Activated B cell treated with CpG ODN at 0.5 μM for 24 hours (primary cell): ENCODE measurements at regions not wholly inside any gene's neighbourhood (a gene's known extent, or its start where the extent isn't known, plus 50 kb on each side); places are given as distances from the start of the nearest gene placed in this dataset.

Source experiments
- ATAC-seq: fragments of 200-7000 bp; cut with Tn5 transposase; one replicate; pipeline ENCODE4 v1.10.0; 2021; ENCODE audit warnings: low read depth, mild to moderate bottlenecking, moderate library complexity
- CTCF ChIA-PET: fragments of 350-600 bp; sonication (Branson Sonifier 250); formaldehyde crosslinking; loops from one replicate; lab custom pipeline; 2021; ENCODE audit warnings: antibody characterized with exemption; lab: Charles Lee
- POLR2A ChIA-PET: fragments of 350-600 bp; sonication (Branson Sonifier 250); formaldehyde crosslinking; loops from one replicate; lab custom pipeline; 2021; ENCODE audit warnings: antibody characterized with exemption; lab: Charles Lee
- DNase-seq: peaks from one replicate; pipeline ENCODE4 v3.0.0; 2022
- H3K27ac Mint-ChIP-seq: one replicate; pipeline ENCODE4 v1.8.0; 2020; ENCODE audit warnings: mixed read lengths
- H3K27me3 Mint-ChIP-seq: one replicate; pipeline ENCODE4 v1.8.0; 2021; ENCODE audit warnings: mixed read lengths
- H3K36me3 Mint-ChIP-seq: one replicate; pipeline ENCODE4 v1.8.0; 2021; ENCODE audit warnings: low read depth, mixed read lengths
- H3K4me1 Mint-ChIP-seq: one replicate; pipeline ENCODE4 v1.8.0; 2021; ENCODE audit warnings: mixed read lengths
- H3K4me3 Mint-ChIP-seq: one replicate; pipeline ENCODE4 v1.8.0; 2020; ENCODE audit warnings: mild to moderate bottlenecking, mixed read lengths
- H3K9me3 Mint-ChIP-seq: one replicate; pipeline ENCODE4 v1.8.0; 2020; ENCODE audit warnings: mixed read lengths
- intact Hi-C: fragments of 100-400 bp; cut with micrococcal nuclease; formaldehyde crosslinking; loops from one replicate; pipeline ENCODE4 v1.15.1; 2024
- TF ChIP-seq, protein P1 (sequence below): fragments of 200-600 bp; IDR thresholded peaks from one replicate; pipeline ENCODE4 v1.8.0; 2022; ENCODE audit warnings: antibody characterized with exemption, mild to moderate bottlenecking

DNA sequence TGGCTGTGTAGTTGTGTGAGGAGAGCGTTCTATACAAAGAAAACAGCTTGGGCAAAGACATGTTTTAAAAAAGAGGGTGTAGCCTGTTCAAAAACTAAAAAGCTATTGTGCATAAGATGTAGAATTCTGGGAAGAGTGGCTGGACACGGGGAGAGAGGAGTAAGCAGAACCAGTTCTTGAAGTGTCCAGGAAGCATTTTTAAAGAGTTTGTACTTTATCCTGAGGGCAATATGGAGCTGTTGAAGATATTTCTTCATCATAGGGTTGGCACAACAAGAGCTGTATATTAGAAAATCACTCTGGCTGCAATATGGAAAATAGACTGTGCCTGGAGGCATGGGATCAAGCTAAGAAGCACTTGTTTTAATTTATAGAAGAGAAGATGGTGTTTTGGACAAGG is 458.9 kb upstream of the LMO3 start:
- Mint-ChIP-seq H3K4me3 (no peak overlapping the region), H3K36me3 (no peaks in the 10 kb centered on the region), H3K27ac (no peak overlapping the region), H3K9me3 (no peaks in the 10 kb centered on the region), H3K4me1 (no peaks in the 10 kb centered on the region), H3K27me3 (no peaks in the 10 kb centered on the region)
- DNase-seq (no peak), ATAC-seq (no peak)
- CTCF ChIA-PET = no interaction called here
- TF ChIP-seq, protein P1, sequence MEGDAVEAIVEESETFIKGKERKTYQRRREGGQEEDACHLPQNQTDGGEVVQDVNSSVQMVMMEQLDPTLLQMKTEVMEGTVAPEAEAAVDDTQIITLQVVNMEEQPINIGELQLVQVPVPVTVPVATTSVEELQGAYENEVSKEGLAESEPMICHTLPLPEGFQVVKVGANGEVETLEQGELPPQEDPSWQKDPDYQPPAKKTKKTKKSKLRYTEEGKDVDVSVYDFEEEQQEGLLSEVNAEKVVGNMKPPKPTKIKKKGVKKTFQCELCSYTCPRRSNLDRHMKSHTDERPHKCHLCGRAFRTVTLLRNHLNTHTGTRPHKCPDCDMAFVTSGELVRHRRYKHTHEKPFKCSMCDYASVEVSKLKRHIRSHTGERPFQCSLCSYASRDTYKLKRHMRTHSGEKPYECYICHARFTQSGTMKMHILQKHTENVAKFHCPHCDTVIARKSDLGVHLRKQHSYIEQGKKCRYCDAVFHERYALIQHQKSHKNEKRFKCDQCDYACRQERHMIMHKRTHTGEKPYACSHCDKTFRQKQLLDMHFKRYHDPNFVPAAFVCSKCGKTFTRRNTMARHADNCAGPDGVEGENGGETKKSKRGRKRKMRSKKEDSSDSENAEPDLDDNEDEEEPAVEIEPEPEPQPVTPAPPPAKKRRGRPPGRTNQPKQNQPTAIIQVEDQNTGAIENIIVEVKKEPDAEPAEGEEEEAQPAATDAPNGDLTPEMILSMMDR = no peak
- intact Hi-C loops = no loop called here
- POLR2A ChIA-PET = no interaction called here

DNA sequence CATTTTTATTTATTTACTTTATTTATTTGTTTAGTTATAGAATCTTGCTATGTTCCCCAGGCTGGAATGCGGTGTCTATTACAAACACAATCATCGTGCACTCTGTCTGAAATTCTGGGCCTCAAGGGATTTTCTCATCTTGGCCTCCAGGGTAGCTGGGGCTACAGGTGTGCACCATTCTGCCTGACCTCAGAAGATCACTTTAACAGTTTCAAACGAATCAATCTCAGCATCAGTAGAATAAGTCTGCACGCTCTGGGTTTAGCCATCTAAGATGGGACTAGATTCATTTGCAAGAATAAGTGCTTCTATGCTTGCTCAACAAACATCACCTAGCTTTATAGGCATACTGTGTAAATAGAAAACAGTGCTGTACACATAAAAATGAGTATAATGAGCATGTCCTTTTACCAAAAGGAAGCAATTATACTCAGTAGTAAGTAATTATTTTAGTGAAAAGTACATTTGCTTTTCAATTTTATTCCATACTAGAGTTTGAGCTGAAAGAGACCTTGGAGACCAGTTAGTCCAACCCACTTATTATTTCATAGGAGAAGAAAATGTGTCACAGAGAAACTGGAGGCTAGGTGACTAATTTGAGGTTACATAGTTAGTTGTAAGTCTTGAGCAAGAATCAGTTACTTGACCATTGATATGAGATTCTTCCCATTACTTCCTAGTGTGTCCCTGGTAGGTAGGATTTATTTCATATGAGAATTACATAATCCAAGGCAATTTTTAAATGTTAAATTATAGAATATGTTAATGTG is 456.5 kb upstream of the LMO3 start:
- CTCF ChIA-PET = no interaction called here
- ATAC-seq (no peak), DNase-seq (no peak)
- Mint-ChIP-seq H3K36me3 (no peaks in the 10 kb centered on the region), H3K4me1 (no peaks in the 10 kb centered on the region), H3K4me3 (no peak overlapping the region), H3K27me3 (no peaks in the 10 kb centered on the region), H3K27ac (no peak overlapping the region), H3K9me3 (no peaks in the 10 kb centered on the region)
- TF ChIP-seq, protein P1 = no peak
- intact Hi-C loops = no loop called here
- POLR2A ChIA-PET = no interaction called here

DNA sequence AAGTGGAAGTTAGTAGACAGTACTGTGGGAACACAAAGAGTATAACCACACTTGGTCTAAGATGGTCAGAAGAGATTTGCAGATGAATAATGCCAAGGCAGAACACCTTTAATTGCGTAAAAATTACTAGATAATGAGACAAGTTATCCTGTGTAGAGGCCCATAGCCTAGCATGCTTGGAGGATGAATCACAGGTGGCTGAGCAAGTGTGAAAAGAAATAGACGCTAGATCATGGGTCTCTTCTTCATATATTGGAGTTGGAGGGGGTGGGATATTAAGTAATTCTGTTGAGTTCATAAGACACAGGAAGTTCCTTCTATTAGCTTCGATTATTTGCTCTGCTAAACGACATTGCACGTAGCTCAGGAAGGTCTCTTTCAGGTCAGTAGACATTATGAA is 454.3 kb upstream of the LMO3 start:
- POLR2A ChIA-PET = no interaction called here
- no peak overlapping the region for H3K4me3 Mint-ChIP-seq
- TF ChIP-seq, protein P1 = no peak
- intact Hi-C loops = no loop called here
- CTCF ChIA-PET = no interaction called here
- no peak overlapping the region for H3K27ac Mint-ChIP-seq
- no peaks in the 10 kb centered on the region for H3K27me3 Mint-ChIP-seq
- no peaks in the 10 kb centered on the region for H3K4me1 Mint-ChIP-seq
- H3K9me3 Mint-ChIP-seq = no peaks in the 10 kb centered on the region
- no peak for ATAC-seq
- no peaks in the 10 kb centered on the region for H3K36me3 Mint-ChIP-seq
- no peak for DNase-seq

DNA sequence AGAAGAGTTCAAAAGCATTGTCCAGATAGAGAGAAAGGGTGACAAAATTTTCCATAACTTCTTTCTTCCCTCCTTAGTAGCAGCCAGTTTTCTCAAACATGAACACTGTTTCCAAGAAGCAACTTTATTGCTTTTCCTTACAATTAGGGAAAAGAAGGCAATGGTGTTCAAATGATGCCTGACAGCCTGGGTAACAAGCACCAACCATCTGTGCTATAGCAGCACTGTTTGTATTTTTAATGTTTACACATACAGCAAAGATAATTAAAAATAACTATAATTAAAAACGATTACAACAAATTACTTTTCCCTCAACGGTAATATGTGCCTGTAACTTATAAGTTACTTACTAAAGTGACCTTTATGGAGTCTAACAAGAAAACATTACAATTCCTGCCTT is 450.6 kb upstream of the LMO3 start:
- intact Hi-C loops = no loop called here
- no peak overlapping the region for H3K4me3 Mint-ChIP-seq
- H3K4me1 Mint-ChIP-seq = no peaks in the 10 kb centered on the region
- TF ChIP-seq, protein P1 = no peak
- H3K27ac Mint-ChIP-seq = no peak overlapping the region
- ATAC-seq (no peak), DNase-seq (no peak)
- ChIA-PET CTCF (no interaction called here), POLR2A (no interaction called here)
- H3K27me3 Mint-ChIP-seq = no peaks in the 10 kb centered on the region
- peaks cover 2% of the 10 kb centered on the region for H3K9me3 Mint-ChIP-seq
- H3K36me3 Mint-ChIP-seq = no peaks in the 10 kb centered on the region

DNA sequence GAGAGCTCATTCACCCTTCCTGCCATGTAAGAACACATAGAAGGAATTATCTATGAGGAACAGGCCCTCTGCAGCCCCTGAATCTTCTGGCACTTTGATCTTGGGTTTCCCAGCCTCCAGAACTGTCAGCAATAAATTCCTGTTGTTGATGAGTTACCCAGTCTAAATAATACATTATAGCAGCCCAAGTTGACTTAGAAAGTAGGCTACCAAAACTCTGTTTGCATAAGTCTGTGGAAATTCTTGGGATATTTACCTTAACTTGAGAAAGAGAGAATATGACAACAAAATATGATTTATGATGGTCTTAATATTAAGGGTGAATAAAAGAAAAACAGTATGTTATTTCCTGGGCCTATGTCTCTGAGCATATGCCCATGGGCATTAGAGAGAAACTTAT is 433.0 kb upstream of the LMO3 start:
- no peak for DNase-seq
- POLR2A ChIA-PET = no interaction called here

More for the DNA sequence above, 433.0 kb upstream of the LMO3 start:
- Mint-ChIP-seq H3K27ac (no peak overlapping the region), H3K36me3 (no peaks in the 10 kb centered on the region), H3K4me3 (no peak overlapping the region), H3K4me1 (no peaks in the 10 kb centered on the region), H3K27me3 (no peaks in the 10 kb centered on the region), H3K9me3 (peaks cover 5% of the 10 kb centered on the region)
- TF ChIP-seq, protein P1 = no peak
- CTCF ChIA-PET = no interaction called here
- intact Hi-C loops = no loop called here
- ATAC-seq = no peak
